ENCODE measurements at regions not wholly inside any gene's neighbourhood (a gene's known extent, or its start where the extent isn't known, plus 50 kb on each side); places are given as distances from the start of the nearest gene placed in this dataset.

GRCh38 chr12:94033101-94033500 is 115.3 kb upstream of the PLXNC1 start:
- no peak for DNase-seq

- DNase-seq, result no peak
Observed at GRCh38 chr12:94033784-94034183, 114.6 kb upstream of the PLXNC1 start.

- no peak for DNase-seq
Observed at GRCh38 chr12:94037444-94037843, 110.9 kb upstream of the PLXNC1 start.

- no peak for DNase-seq
Observed at GRCh38 chr12:94038605-94039004, 109.8 kb upstream of the PLXNC1 start.

- DNase-seq, result no peak
Observed at GRCh38 chr12:94039199-94039840, 109.1 kb upstream of the PLXNC1 start.

GRCh38 chr12:94039914-94040313 is 108.5 kb upstream of the PLXNC1 start:
- DNase-seq, result no peak

- no peak for DNase-seq
Observed at GRCh38 chr12:94041850-94042249, 106.5 kb upstream of the PLXNC1 start.

- DNase-seq, result no peak
Observed at GRCh38 chr12:94042321-94042720, 106.1 kb upstream of the PLXNC1 start.

GRCh38 chr12:94046626-94047410 is 101.6 kb upstream of the PLXNC1 start:
- no peak for DNase-seq

GRCh38 chr12:94047781-94048567 is 100.4 kb upstream of the PLXNC1 start:
- DNase-seq, result no peak

GRCh38 chr12:94048757-94049156 is 99.6 kb upstream of the PLXNC1 start:
- DNase-seq, result no peak

GRCh38 chr12:94049718-94050117 is 98.7 kb upstream of the PLXNC1 start:
- DNase-seq, result no peak

- DNase-seq, result no peak
Observed at GRCh38 chr12:94053676-94054075, 94.7 kb upstream of the PLXNC1 start.

- DNase-seq, result no peak
Observed at GRCh38 chr12:94055528-94055927, 92.8 kb upstream of the PLXNC1 start.

GRCh38 chr12:94056419-94057158 is 91.8 kb upstream of the PLXNC1 start:
- no peak for DNase-seq

- no peak for DNase-seq
Observed at GRCh38 chr12:94057262-94058151, 90.9 kb upstream of the PLXNC1 start.

GRCh38 chr12:94059394-94060368 is 88.7 kb upstream of the PLXNC1 start:
- DNase-seq, result no peak

GRCh38 chr12:94062194-94062593 is 86.2 kb upstream of the PLXNC1 start:
- DNase-seq, result no peak

- DNase-seq, result no peak
Observed at GRCh38 chr12:94062796-94063635, 85.4 kb upstream of the PLXNC1 start.

GRCh38 chr12:94070520-94070919 is 77.9 kb upstream of the PLXNC1 start:
- no peak for DNase-seq
